OCI-LY3 (cell line): ENCODE measurements at regions not wholly inside any gene's neighbourhood (a gene's known extent, or its start where the extent isn't known, plus 50 kb on each side); places are given as distances from the start of the nearest gene placed in this dataset.

ENCODE experiments used
- EZH2phosphoT487 ChIP-seq: fragments of 200-600 bp; shearing (Covaris generic); IDR thresholded peaks from 2 replicates; pipeline ENCODE4 v1.6.1; 2018; ENCODE audit warnings: antibody characterized with exemption, mixed run types, low read depth
- TF ChIP-seq, protein P1 (sequence below): fragments of 200-600, 300-600 bp; sonication (generic); IDR thresholded peaks from 2 replicates; pipeline ENCODE4 v1.5.1; 2014; ENCODE audit warnings: antibody characterized with exemption, low read length, low read depth

DNA sequence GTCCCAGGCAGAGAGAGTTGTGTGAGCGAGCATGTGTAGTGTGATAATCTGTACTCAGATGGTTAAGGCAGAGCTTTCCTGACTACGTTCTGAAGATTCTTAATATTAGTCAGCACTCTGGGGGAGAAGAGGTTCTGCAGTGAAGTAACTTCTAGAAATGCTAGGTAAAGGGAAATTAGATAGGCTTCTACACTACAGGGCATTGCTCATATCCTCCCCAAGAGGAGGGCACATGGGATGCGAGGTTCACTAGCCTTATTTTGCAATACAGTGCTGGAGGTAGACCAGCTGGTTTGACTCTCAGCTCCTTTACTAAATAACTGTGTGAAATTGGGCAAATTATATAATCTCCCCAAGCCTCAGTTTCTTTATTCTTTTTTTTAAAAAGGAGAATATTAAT lies 300.3 kb upstream of the PDZRN3 start:
- TF ChIP-seq, protein P1, sequence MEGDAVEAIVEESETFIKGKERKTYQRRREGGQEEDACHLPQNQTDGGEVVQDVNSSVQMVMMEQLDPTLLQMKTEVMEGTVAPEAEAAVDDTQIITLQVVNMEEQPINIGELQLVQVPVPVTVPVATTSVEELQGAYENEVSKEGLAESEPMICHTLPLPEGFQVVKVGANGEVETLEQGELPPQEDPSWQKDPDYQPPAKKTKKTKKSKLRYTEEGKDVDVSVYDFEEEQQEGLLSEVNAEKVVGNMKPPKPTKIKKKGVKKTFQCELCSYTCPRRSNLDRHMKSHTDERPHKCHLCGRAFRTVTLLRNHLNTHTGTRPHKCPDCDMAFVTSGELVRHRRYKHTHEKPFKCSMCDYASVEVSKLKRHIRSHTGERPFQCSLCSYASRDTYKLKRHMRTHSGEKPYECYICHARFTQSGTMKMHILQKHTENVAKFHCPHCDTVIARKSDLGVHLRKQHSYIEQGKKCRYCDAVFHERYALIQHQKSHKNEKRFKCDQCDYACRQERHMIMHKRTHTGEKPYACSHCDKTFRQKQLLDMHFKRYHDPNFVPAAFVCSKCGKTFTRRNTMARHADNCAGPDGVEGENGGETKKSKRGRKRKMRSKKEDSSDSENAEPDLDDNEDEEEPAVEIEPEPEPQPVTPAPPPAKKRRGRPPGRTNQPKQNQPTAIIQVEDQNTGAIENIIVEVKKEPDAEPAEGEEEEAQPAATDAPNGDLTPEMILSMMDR, result no peak
- no peak for TF ChIP-seq EZH2phosphoT487
